GM23338 (cell line): ENCODE measurements at regions not wholly inside any gene's neighbourhood (a gene's known extent, or its start where the extent isn't known, plus 50 kb on each side); places are given as distances from the start of the nearest gene placed in this dataset.

Experiments used
- ATAC-seq: fragments of 200-7000 bp; cut with Tn5 transposase; 3 replicates; pipeline ENCODE4 v1.9.1; 2020
- DNase-seq: peaks from one replicate; pipeline ENCODE4 v3.0.0-alpha.2; 2015; ENCODE audit warnings: low spot score
- H2AFZ ChIP-seq: fragments of 200-600 bp; sonication (generic); 2 replicates; pipeline ENCODE4 v1.8.0; 2016; ENCODE audit warnings: antibody characterized with exemption, mild to moderate bottlenecking, moderate library complexity
- H3F3A ChIP-seq: fragments of 200-600 bp; sonication (generic); replicated peaks from 2 replicates; pipeline ENCODE4 v1.8.0; 2017; ENCODE audit warnings: antibody characterized with exemption, mixed run types, low read depth
- H3K27ac ChIP-seq: fragments of 200-600 bp; sonication (generic); 2 replicates; pipeline ENCODE4 v1.6.1; 2016; ENCODE audit warnings: low read depth
- H3K27me3 ChIP-seq: fragments of 200-600 bp; sonication (generic); 2 replicates; pipeline ENCODE4 v1.8.0; 2016; ENCODE audit warnings: mild to moderate bottlenecking, mixed run types, moderate library complexity; ENCODE audit not compliant: insufficient read depth
- H3K36me3 ChIP-seq: fragments of 200-600 bp; sonication (generic); 2 replicates; pipeline ENCODE4 v1.8.0; 2016; ENCODE audit warnings: mild to moderate bottlenecking; ENCODE audit not compliant: insufficient read depth
- H3K4me1 ChIP-seq: fragments of 200-600 bp; sonication (generic); 2 replicates; pipeline ENCODE4 v1.8.0; 2016; ENCODE audit warnings: mild to moderate bottlenecking, moderate library complexity; ENCODE audit not compliant: insufficient read depth
- H3K4me2 ChIP-seq: fragments of 200-600 bp; sonication (generic); 2 replicates; pipeline ENCODE4 v1.7.1; 2017; ENCODE audit warnings: mixed run types
- H3K4me3 ChIP-seq: fragments of 200-600 bp; sonication (generic); 2 replicates; pipeline ENCODE4 v1.6.1; 2016; ENCODE audit warnings: mixed run types
- H3K79me2 ChIP-seq: fragments of 200-600 bp; sonication (generic); replicated peaks from 2 replicates; pipeline ENCODE4 v1.8.0; 2017; ENCODE audit warnings: mild to moderate bottlenecking; ENCODE audit not compliant: insufficient read depth
- H3K9me2 ChIP-seq: fragments of 200-600 bp; sonication (generic); 2 replicates; pipeline ENCODE4 v1.8.0; 2017; ENCODE audit not compliant: insufficient read depth
- H4K20me1 ChIP-seq: fragments of 200-600 bp; sonication (generic); replicated peaks from 2 replicates; pipeline ENCODE4 v1.8.0; 2017; ENCODE audit warnings: mild to moderate bottlenecking; ENCODE audit not compliant: insufficient read depth
- H3K27ac Mint-ChIP-seq: 2 replicates; pipeline ENCODE4 v1.8.0; 2020; ENCODE audit warnings: inconsistent platforms, mild to moderate bottlenecking, moderate library complexity, mixed read lengths
- H3K27me3 Mint-ChIP-seq: 3 replicates; pipeline ENCODE4 v1.8.0; 2022; ENCODE audit warnings: low read depth, mild to moderate bottlenecking, moderate library complexity, mixed read lengths, inconsistent platforms; ENCODE audit not compliant: insufficient read depth, poor library complexity
- H3K36me3 Mint-ChIP-seq: 3 replicates; pipeline ENCODE4 v1.8.0; 2021; ENCODE audit warnings: low read depth, mild to moderate bottlenecking, inconsistent platforms, moderate library complexity, mixed read lengths
- H3K4me1 Mint-ChIP-seq: 3 replicates; pipeline ENCODE4 v1.8.0; 2020; ENCODE audit warnings: mild to moderate bottlenecking, inconsistent platforms, mixed read lengths
- H3K4me3 Mint-ChIP-seq: 3 replicates; pipeline ENCODE4 v1.8.0; 2021; ENCODE audit warnings: moderate library complexity, mild to moderate bottlenecking, inconsistent platforms, mixed read lengths
- H3K9me3 Mint-ChIP-seq: 3 replicates; pipeline ENCODE4 v1.8.0; 2020; ENCODE audit warnings: moderate library complexity, mild to moderate bottlenecking, inconsistent platforms, mixed read lengths
- CREB1 ChIP-seq: fragments of 250-450 bp; sonication (Bioruptor Pico); IDR thresholded peaks from 2 replicates; pipeline ENCODE4 v1.5.0; 2020; ENCODE audit warnings: low read depth, mild to moderate bottlenecking, moderate library complexity
- STAT1 ChIP-seq: IDR thresholded peaks from one replicate; pipeline ENCODE4 v1.6.1; 2016; ENCODE audit warnings: antibody characterized with exemption; ENCODE audit not compliant: unreplicated experiment
- ZNF331 ChIP-seq: fragments of 250-450 bp; sonication (Bioruptor Pico); IDR thresholded peaks from 2 replicates; pipeline ENCODE4 v1.5.0; 2020; ENCODE audit warnings: low read depth, mild to moderate bottlenecking, moderate library complexity
- ZNF462 ChIP-seq: fragments of 250-450 bp; sonication (Bioruptor Pico); IDR thresholded peaks from 2 replicates; pipeline ENCODE4 v1.5.0; 2020; ENCODE audit warnings: mild to moderate bottlenecking, moderate library complexity
- TF ChIP-seq, protein P1 (sequence below), 2 experiments: fragments of 200-600 bp in 1 of 2; sonication (generic) in 1 of 2; conservative IDR thresholded peaks; 2 replicates each; pipeline versions ENCODE4 v1.5.1 to v1.6.1; 2016 to 2017; ENCODE audit warnings: antibody characterized with exemption in 2 of 2, low read depth in 2 of 2, mild to moderate bottlenecking in 2 of 2, moderate library complexity in 1 of 2
- TF ChIP-seq, protein P2 (sequence below): IDR thresholded peaks from one replicate; pipeline ENCODE4 v1.6.1; 2018; ENCODE audit warnings: antibody characterized with exemption; ENCODE audit not compliant: unreplicated experiment
- TF ChIP-seq, protein P3 (sequence below): IDR thresholded peaks from 2 replicates; pipeline ENCODE4 v1.6.1; 2016; ENCODE audit warnings: antibody characterized with exemption

- ATAC-seq (no peak), DNase-seq (no peak)
- Histone ChIP-seq H3K79me2 (no peaks in the 10 kb centered on the region), H3K36me3 (no peaks in the 10 kb centered on the region), H3K27me3 (no peaks in the 10 kb centered on the region), H3K4me1 (no peaks in the 10 kb centered on the region), H4K20me1 (no peaks in the 10 kb centered on the region), H3F3A (no peaks in the 10 kb centered on the region), H3K4me3 (no peak overlapping the region), H3K9me2 (no peaks in the 10 kb centered on the region), H3K27ac (no peak overlapping the region), H2AFZ (no peak overlapping the region), H3K4me2 (no peak overlapping the region)
- Mint-ChIP-seq H3K4me1 (peaks cover 5% of the 10 kb centered on the region), H3K27me3 (no peaks in the 10 kb centered on the region), H3K4me3 (no peak overlapping the region), H3K9me3 (no peaks in the 10 kb centered on the region), H3K27ac (no peak overlapping the region), H3K36me3 (no peaks in the 10 kb centered on the region)
- TF ChIP-seq ZNF462 (CRISPR knock-in tag), result no peak
- no peak for TF ChIP-seq ZNF331 (CRISPR knock-in tag)
- TF ChIP-seq, protein P1, sequence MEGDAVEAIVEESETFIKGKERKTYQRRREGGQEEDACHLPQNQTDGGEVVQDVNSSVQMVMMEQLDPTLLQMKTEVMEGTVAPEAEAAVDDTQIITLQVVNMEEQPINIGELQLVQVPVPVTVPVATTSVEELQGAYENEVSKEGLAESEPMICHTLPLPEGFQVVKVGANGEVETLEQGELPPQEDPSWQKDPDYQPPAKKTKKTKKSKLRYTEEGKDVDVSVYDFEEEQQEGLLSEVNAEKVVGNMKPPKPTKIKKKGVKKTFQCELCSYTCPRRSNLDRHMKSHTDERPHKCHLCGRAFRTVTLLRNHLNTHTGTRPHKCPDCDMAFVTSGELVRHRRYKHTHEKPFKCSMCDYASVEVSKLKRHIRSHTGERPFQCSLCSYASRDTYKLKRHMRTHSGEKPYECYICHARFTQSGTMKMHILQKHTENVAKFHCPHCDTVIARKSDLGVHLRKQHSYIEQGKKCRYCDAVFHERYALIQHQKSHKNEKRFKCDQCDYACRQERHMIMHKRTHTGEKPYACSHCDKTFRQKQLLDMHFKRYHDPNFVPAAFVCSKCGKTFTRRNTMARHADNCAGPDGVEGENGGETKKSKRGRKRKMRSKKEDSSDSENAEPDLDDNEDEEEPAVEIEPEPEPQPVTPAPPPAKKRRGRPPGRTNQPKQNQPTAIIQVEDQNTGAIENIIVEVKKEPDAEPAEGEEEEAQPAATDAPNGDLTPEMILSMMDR (conservative IDR thresholded peaks at IDR 0.05; ENCODE audit: low read depth in 2 of 2), result no peak
- no peak for TF ChIP-seq STAT1
- no peak for TF ChIP-seq CREB1 (CRISPR knock-in tag)
- TF ChIP-seq, protein P2, sequence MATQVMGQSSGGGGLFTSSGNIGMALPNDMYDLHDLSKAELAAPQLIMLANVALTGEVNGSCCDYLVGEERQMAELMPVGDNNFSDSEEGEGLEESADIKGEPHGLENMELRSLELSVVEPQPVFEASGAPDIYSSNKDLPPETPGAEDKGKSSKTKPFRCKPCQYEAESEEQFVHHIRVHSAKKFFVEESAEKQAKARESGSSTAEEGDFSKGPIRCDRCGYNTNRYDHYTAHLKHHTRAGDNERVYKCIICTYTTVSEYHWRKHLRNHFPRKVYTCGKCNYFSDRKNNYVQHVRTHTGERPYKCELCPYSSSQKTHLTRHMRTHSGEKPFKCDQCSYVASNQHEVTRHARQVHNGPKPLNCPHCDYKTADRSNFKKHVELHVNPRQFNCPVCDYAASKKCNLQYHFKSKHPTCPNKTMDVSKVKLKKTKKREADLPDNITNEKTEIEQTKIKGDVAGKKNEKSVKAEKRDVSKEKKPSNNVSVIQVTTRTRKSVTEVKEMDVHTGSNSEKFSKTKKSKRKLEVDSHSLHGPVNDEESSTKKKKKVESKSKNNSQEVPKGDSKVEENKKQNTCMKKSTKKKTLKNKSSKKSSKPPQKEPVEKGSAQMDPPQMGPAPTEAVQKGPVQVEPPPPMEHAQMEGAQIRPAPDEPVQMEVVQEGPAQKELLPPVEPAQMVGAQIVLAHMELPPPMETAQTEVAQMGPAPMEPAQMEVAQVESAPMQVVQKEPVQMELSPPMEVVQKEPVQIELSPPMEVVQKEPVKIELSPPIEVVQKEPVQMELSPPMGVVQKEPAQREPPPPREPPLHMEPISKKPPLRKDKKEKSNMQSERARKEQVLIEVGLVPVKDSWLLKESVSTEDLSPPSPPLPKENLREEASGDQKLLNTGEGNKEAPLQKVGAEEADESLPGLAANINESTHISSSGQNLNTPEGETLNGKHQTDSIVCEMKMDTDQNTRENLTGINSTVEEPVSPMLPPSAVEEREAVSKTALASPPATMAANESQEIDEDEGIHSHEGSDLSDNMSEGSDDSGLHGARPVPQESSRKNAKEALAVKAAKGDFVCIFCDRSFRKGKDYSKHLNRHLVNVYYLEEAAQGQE, result no peak
- TF ChIP-seq, protein P3, sequence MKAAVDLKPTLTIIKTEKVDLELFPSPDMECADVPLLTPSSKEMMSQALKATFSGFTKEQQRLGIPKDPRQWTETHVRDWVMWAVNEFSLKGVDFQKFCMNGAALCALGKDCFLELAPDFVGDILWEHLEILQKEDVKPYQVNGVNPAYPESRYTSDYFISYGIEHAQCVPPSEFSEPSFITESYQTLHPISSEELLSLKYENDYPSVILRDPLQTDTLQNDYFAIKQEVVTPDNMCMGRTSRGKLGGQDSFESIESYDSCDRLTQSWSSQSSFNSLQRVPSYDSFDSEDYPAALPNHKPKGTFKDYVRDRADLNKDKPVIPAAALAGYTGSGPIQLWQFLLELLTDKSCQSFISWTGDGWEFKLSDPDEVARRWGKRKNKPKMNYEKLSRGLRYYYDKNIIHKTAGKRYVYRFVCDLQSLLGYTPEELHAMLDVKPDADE, result no peak
Measured at GRCh38 chr3:28132941-28133340, 108.5 kb upstream of the CMC1 start.
